Testis (tissue), 2 donors: ENCODE measurements at regions not wholly inside any gene's neighbourhood (a gene's known extent, or its start where the extent isn't known, plus 50 kb on each side); places are given as distances from the start of the nearest gene placed in this dataset.
"Not testable (repeated sequence)": the region's sequence is repeated elsewhere in the genome, so short reads cannot be mapped to it uniquely, and the experiment has no call there.

Experiments used
- DNase-seq: peaks from one replicate; pipeline ENCODE4 v3.0.0-alpha.2; 2019
- H3K27ac ChIP-seq, 2 donors: fragments of 200-600 bp; sonication (generic); one replicate each; pipeline ENCODE4 v1.5.1; 2019
- H3K27me3 ChIP-seq: fragments of 200-600 bp; sonication (generic); one replicate; pipeline ENCODE4 v1.5.1; 2019
- H3K36me3 ChIP-seq: fragments of 200-600 bp; sonication (generic); one replicate; pipeline ENCODE4 v1.5.1; 2017; ENCODE audit warnings: low read depth; ENCODE audit errors: missing control alignments
- H3K4me1 ChIP-seq: fragments of 200-600 bp; sonication (generic); one replicate; pipeline ENCODE4 v1.5.1; 2019
- H3K4me3 ChIP-seq, 2 donors: fragments of 200-600 bp; sonication (generic); one replicate each; pipeline ENCODE4 v1.5.1; 2017 to 2019
- H3K9me3 ChIP-seq: fragments of 200-600 bp; sonication (generic); one replicate; pipeline ENCODE4 v1.5.1; 2017
- CTCF ChIP-seq, 3 experiments: fragments of 450-650 bp in 2 of 3; fragments of 200-600 bp in 1 of 3; sonication (generic) in 1 of 3; IDR thresholded peaks; one replicate each; pipeline ENCODE4 v1.5.1; 2016 to 2019; ENCODE audit warnings: antibody characterized with exemption in 3 of 3, mild to moderate bottlenecking in 2 of 3, moderate library complexity in 1 of 3
- POLR2A ChIP-seq: fragments of 450-650 bp; IDR thresholded peaks from one replicate; pipeline ENCODE4 v1.6.1; 2017; ENCODE audit warnings: antibody characterized with exemption, mild to moderate bottlenecking, moderate library complexity
- WGBS, 2 donors: methylation state at CpG; one replicate each; pipeline ENCODE4 v1.1.5; 2018; 5-methylcytosine and 5-hydroxymethylcytosine counted together
- intact Hi-C: fragments of 100-400 bp; cut with DNase I; formaldehyde crosslinking; loops from one replicate; pipeline ENCODE4 v1.15.1; 2023; ENCODE audit warnings: low total_unique reads

GRCh38 chr6:68200929-68201328 lies 434.2 kb upstream of the ADGRB3 start:
- no peaks in the 10 kb centered on the region for H3K4me1 ChIP-seq
- H3K27me3 ChIP-seq: no peaks in the 10 kb centered on the region
- H3K4me3 ChIP-seq: no peak overlapping the region
- intact Hi-C loops: no loop called here
- DNase-seq: no peak
- H3K27ac ChIP-seq: no peak overlapping the region
- H3K9me3 ChIP-seq: no peaks in the 10 kb centered on the region
- TF ChIP-seq POLR2A (no peak), CTCF (IDR thresholded peaks at IDR 0.05) (no peak)
- H3K36me3 ChIP-seq: no peaks in the 10 kb centered on the region

- no peaks in the 10 kb centered on the region for H3K4me1 ChIP-seq
- TF ChIP-seq POLR2A: no peak
- TF ChIP-seq CTCF (IDR thresholded peaks at IDR 0.05): no peak
- H3K4me3 ChIP-seq: no peak overlapping the region
- WGBS, 2 donors: 85 to 97% methylated on average over 1 of the region's 1 CpG
- H3K36me3 ChIP-seq: no peaks in the 10 kb centered on the region
- H3K9me3 ChIP-seq: no peaks in the 10 kb centered on the region
- intact Hi-C loops: no loop called here
- no peak for DNase-seq
- H3K27me3 ChIP-seq: no peaks in the 10 kb centered on the region
- H3K27ac ChIP-seq: no peak overlapping the region
Measured at GRCh38 chr6:68197356-68197755, 437.7 kb upstream of the ADGRB3 start.

GRCh38 chr6:68196645-68197044 lies 438.4 kb upstream of the ADGRB3 start:
- no peak for DNase-seq
- no peaks in the 10 kb centered on the region for H3K27me3 ChIP-seq
- no peak for TF ChIP-seq POLR2A
- H3K4me3 ChIP-seq: no peak overlapping the region
- H3K36me3 ChIP-seq: no peaks in the 10 kb centered on the region
- no peaks in the 10 kb centered on the region for H3K9me3 ChIP-seq
- 55 to 62% methylated on average over 3 of the region's 3 CpGs for WGBS, 2 donors
- intact Hi-C loops: no loop called here
- no peaks in the 10 kb centered on the region for H3K4me1 ChIP-seq
- no peak overlapping the region for H3K27ac ChIP-seq

DNA sequence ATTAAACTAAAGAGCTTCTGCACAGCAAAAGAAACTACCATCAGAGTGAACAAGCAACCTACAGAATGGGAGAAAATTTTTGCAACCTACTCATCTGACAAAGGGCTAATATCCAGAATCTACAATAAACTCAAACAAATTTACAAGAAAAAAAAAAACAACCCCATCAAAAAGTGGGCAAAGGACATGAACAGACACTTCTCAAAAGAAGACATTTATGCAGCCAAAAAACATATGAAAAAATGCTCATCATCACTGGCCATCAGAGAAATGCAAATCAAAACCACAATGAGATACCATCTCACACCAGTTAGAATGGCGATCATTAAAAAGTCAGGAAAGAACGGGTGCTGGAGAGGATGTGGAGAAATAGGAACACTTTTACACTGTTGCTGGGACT lies 439.3 kb upstream of the ADGRB3 start:
- DNase-seq, H3K4me3 ChIP-seq, H3K27me3 ChIP-seq, intact Hi-C loops, H3K9me3 ChIP-seq, H3K4me1 ChIP-seq, H3K27ac ChIP-seq, H3K36me3 ChIP-seq: not testable (repeated sequence)
- WGBS, 2 donors: 93% methylated on average over 2 of the region's 2 CpGs; no CpG with 5 or more reads in 1 of the 2 donors

DNA sequence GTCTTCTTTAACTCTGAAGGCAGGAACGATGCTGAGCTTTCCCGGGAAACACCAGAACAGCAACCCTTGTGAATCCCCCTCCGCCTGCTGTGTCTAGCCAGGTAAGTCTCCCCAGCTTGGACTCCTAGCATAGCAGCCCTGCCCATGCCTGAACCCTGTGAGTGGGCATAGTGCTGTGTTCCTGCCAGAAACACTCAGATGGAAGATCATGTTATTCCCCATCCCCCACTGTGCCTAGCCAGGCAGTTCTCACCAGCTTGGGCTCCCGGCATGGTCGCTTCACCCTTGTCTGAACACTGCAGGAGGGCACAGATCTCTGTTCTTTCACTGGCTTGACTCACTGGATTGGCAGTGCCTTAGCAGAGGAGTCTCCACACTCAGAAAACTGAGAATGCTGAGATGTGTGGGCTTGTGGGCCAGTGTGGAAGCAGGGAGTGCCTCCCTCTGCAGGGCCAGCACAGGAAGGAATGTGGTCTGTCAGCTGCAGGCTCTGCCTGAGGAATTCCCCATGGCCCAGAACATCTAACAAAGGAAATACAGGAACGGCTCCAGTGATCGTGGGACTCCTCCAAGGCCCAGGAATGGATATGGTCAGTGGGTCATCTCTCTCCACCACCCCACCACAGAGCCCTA lies 440.1 kb upstream of the ADGRB3 start:
- H3K27ac ChIP-seq: no peak overlapping the region
- no peak overlapping the region for H3K4me3 ChIP-seq
- H3K36me3 ChIP-seq: no peaks in the 10 kb centered on the region
- no peaks in the 10 kb centered on the region for H3K4me1 ChIP-seq
- no peaks in the 10 kb centered on the region for H3K9me3 ChIP-seq
- DNase-seq: no peak
- 86 to 87% methylated on average over 7 of the region's 7 CpGs for WGBS, 2 donors
- no peaks in the 10 kb centered on the region for H3K27me3 ChIP-seq
- TF ChIP-seq CTCF (IDR thresholded peaks at IDR 0.05) (no peak), POLR2A (no peak)
- intact Hi-C loops: no loop called here

- H3K4me3 ChIP-seq: no peak overlapping the region
- no peaks in the 10 kb centered on the region for H3K27me3 ChIP-seq
- H3K9me3 ChIP-seq: no peaks in the 10 kb centered on the region
- no peaks in the 10 kb centered on the region for H3K4me1 ChIP-seq
- 86 to 93% methylated on average over 1 of the region's 1 CpG for whole genome bisulfite sequencing, 2 donors
- H3K36me3 ChIP-seq: no peaks in the 10 kb centered on the region
- TF ChIP-seq POLR2A: no peak
- intact Hi-C loops: no loop called here
- H3K27ac ChIP-seq: no peak overlapping the region
- DNase-seq: no peak
Measured at GRCh38 chr6:68192988-68193387, 442.1 kb upstream of the ADGRB3 start.
